HG02938 (cell line): ENCODE measurements at regions not wholly inside any gene's neighbourhood (a gene's known extent, or its start where the extent isn't known, plus 50 kb on each side); places are given as distances from the start of the nearest gene placed in this dataset.

Experiments
- ATAC-seq: cut with Tn5 transposase; IDR thresholded peaks from one replicate; pipeline ENCODE4 v1.9.1; 2021; ENCODE audit warnings: mild to moderate bottlenecking, moderate library complexity; ENCODE audit not compliant: unreplicated experiment

DNA sequence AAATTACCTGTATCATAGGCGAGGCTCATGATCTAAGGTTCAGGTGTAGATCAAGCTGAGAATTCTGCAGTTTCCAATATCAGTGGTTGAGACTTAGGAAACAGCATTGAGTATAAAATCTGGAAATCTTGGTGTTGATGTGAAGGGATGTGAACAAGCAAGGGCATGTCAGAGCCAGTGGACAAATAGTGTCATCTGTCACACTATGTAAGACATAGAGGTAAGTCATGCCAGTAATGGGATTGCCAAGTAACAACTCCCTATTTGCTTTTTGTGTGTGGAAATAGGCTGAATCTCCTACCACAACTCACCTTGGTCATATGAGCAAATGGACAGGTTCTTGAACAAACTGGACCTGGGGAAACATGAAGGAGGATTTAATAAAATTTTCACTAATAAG is 334.5 kb upstream of the EMCN start:
- no peak for ATAC-seq

DNA sequence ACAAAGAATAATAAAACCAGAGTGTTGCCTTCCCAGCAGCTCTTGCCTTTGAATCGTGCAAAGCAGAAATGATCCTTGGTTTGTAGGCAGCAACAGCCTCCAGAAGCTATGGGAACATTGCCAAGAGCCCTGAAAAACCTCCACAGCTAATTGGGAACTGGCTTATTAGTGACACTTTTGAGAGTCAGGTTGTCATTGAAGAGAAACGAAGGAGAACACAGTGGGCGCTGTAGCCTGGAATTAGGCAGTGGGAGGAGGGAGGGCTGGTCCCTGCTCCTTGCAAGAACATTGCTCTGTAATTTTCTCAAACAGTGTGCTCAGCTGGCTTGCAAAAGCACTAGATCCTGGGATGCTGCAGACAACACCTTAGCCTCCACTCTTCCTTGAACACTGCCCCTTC is 331.5 kb upstream of the EMCN start:
- ATAC-seq, result no peak

DNA sequence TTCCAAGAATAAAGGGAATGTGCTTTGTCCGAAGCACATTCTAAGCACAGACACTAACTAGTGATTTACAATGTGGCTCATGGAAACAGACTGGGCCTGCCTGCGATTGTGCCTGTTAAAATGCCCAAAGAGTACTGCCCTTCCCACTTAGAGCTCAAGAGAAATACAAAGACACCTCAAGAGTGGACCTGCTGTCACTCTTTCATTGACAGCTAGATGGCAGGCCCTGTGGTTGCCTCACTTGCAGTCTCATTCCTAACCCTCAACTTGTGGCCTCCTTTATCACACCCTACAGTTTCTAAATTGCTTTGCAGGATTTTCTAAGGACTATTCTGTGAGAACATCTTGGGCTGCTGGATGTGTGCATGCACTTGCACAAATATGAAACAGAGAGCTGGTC is 331.0 kb upstream of the EMCN start:
- ATAC-seq, result peak; percentile 80

DNA sequence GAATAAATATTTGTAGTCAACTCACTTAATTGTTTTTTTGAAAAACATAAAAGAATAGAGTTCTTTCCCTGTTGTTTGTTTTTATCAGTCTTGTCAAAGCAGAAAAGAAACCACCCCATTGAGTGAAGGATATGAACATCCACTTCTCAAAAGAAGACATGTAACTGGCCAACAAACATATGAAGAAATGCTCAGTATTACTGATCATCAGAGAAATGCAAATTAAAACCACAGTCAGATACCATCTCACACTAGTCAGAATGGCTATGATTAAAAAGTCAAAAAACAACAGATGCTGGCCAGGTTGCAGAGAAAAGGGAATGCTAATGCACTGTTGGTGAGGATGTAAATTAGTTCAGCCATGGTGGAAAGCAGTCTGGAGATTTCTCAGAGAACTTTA is 326.1 kb upstream of the EMCN start:
- ATAC-seq, result peak; percentile 61

DNA sequence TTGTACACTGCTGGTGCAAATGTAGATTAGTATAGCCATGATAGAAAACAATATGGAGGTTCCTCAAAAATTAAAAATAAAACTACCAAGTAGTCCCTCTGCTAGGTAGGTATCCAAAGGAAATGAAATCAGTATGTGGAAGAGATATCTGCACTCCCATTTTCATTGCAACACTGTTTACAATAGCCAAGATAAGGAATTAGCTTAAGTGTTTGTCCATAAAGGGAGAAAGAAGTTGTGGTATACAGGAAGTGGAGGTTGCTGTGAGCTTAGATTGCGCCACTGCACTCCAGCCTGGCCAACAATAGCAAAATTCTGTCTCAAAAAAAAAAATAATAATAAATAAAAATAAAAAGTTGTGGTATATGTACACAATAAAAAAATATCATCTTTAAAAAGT is 325.0 kb upstream of the EMCN start:
- ATAC-seq, result no peak

DNA sequence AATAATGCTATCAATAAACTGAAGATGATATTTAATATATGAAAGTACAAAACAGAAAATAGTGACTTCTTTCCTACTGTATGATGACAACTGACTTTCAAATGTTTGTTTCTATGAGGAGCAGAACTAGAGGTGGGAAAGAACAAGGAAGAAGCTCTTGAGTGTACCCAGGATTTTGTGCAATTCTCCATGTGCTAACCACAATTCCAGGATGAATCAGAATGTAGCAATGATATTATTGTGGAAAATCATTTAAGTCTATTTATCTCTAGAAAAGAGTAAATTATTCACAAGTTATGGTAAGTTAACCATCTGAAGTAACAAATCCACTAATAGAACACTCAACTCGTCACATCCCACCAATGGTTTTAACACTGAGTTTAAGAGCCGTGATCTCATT is 324.1 kb upstream of the EMCN start:
- ATAC-seq, result no peak

DNA sequence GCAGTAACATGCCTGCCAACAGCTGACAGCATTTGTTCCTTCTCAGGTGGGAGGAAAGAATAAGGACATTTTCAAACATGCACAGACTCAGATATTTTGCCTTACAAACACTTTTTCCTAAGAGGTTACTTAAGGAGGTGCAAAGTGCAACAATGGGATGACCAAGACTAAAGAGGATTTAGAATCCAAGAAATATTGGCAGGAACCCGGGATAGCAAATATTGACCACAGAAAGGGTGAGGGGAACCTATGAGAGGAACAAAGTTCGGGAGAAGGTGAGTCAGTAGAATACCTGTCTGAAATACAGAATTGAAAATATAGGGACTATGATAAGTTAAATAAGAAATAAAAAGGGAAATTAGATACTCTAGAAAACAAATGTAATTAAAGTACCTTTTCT is 321.9 kb upstream of the EMCN start:
- no peak for ATAC-seq

DNA sequence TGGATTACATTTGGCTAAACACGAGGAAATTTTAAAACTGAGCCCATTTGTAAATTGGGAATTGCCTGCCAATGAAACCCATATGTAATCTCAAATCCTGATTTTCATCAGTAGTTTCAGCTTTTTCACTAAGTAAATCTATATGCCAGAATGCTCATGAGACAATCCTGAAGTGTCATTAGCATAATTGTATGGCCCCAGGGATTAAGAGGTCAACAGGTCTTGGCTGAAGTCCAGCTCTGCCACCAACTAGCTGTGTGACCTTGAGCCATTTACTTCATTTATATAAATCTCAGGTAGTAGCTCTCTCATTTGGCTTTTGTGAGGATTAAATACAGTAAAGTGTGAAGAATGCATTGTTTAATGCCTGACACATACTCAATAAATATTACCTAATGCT is 320.5 kb upstream of the EMCN start:
- no peak for ATAC-seq

DNA sequence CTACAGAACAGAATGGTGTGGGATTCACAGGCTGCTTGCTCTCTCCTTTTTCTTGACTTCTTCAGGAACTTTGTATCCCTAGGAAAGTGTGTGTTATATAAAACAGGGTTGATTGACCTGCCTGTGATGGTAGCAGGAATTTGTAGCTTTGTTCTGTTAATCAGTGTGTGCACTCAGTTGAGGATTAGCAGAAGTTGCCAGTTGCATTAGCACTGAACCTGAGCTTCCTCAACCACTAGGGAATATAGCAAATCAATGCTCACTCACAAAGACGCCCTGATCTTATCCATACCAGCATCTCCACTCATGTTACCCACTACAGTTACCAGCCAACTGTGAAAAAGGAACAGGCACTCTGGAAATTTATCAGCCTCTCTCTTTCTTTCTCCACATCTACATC is 319.1 kb upstream of the EMCN start:
- no peak for ATAC-seq

DNA sequence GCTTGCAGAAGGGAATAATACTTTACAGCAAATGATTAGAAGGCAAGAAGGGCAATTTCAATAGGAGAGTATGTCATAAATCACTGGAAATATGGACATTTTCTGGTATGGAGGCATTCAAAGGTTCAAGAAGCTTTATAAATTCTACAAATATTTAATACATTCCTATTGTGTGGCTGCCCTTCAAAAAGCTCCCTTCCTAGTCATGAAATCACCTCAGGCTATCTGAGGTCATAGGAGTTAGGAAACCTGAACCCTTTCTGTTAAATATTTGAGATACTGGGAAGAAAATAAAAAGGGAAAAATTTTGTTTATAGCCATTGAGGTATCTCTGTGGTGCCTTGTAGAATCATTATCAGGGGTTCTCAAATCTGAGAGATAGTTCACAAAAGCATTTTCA is 316.8 kb upstream of the EMCN start:
- ATAC-seq, result no peak

DNA sequence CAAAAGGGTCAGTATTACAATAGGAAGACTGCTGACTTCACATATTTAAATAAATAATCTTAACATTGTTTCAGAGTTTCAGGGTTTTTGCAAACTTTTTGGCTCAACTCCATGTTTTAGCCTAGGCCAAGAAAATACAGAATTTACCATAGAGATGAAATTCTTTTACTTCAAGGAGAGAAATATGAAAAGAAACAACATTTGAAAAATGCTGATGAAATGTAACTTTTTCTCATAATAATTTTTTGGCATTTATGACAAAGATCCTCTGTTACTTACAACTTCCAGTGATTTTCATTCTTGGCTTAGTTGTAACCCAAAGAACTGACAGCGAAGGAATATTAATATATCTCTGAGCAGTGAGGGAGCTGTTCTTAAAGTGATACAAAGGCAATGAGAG is 316.1 kb upstream of the EMCN start:
- ATAC-seq, result no peak

DNA sequence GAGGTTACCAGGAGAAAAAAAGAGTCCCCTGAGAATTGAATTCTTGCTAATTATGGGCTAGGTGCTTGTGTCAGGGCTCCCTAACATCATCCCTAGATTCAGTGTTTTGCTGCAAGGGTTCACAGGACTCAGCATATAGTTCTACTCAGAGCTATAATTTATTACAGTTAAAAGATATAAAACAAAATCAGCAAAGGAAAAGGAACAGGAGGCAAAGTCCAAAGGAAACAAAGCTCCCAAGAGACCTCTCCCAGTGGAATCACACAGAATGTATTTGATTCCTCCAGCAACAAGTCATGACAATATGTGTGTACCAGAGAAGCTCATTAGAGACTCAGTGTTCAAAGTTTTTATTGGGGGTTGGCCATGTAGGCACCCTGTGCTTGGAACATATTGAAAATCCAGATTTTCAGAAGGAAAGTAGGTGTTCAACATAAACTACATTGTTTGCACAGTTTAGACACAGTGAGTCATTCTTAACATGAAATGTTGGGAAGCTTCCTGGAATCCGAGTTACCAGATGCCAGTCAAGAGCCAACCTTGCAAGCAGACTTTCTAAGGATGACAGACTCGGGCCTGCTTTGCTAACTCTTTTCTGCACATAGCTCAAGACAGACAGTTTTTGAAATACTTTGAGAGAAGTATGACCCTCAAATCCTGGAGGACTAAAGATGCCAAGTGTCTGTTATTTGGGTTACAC is 311.3 kb upstream of the EMCN start:
- no peak for ATAC-seq

DNA sequence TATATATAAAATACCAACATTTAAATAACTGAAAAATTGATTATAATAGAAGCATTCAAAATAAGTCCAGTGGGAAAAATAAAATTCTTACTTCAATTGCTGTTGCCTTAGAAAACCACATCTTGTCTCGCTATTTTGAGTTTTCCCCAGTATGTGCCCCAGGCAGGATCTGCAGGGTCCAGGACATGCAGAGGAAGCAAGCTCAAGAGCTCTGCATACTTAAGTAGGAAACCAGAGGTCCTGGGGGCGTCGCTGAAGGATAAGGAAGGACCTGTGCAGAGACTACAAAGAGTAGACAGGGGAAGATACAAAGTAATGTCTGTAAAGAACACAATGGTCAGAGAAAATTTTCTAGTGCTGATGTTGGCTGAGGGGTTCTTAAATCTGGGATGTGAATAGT is 310.5 kb upstream of the EMCN start:
- ATAC-seq, result no peak

DNA sequence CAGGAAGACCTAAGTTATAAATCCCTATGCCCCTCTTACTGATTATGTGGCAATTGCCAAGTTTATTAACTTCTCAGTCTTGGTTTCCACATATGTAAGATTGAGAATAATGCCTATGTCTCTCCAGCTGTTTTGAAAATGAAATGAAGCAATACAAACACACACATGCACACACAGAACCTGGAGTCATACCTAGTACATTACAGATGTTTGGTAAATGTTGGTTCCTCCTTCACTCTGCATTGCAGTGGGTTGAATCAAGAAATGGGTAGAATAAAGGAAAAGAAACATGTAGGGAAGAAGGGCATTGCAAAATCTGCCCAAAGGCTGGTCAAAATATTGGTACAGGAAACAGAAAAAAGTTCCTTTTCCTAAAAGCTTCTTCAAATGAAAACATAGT is 309.9 kb upstream of the EMCN start:
- no peak for ATAC-seq

DNA sequence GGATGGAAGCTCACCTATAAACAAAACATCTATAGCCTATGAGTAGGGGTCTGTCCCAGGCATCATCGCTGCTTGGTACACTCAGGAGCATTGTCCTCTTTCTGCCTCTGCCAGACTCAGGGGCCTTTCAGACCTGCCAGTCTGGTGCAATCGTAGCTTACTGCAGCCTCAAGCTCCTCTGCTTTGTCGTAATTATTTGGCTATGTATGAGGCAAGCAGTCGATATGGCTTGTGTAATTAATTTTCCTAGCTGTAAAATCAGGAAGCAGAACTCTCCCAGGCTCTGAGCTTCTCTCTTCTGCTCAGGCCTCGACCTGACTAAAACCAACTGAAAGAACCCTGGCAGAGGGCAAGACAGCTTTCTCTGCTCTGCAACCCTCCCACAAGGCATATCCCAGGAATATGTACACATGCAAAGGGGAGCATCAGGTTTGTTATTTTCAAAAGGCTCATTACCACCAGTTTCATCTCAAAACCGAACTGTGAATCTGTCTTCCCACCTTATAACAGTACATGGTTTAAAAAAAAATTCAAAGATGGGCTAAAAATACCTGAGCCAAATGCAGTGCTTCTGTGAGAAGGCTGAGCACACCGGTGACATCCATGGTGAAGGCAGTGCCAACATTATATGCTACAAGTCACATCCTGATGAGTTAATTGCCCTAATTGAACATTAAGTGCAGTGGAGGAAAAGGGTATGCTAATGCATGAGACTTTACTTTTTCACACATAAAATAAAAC is 309.2 kb upstream of the EMCN start:
- no peak for ATAC-seq

DNA sequence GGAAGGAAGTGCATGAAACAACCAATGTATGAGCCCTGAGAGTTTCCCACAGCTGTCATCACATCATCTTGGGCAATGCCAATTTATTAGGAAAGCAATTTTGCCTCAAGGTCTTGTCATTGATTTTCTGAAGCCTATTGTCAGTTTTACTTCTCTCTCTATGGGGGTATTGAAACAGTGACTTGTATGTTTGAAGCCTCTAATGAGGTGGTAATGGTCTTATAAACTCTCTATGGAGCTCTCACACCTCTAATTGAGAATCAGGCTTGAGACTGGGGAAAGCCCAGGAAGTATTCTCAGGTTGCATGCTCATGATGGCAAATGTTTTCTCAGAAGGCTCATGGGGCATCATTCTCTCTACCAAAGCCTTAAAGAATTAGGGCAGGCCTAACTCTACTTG is 308.2 kb upstream of the EMCN start:
- ATAC-seq, result no peak

DNA sequence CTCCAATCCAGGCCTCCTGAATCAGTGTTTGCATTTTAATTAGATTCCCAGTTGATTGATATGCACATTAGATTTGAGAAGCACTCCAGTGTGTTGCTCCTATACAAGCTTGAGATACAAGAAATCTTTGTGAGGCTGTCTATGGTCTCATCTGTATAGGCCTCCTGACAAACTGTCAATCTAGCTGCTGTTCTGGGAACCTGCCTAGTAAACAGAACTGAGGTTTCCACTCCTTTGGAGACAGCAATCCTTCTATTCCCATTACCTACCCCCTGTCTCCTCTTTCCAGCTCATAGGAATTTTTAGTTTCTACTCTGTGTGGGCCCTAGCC is 306.1 kb upstream of the EMCN start:
- peak; percentile 6 for ATAC-seq

DNA sequence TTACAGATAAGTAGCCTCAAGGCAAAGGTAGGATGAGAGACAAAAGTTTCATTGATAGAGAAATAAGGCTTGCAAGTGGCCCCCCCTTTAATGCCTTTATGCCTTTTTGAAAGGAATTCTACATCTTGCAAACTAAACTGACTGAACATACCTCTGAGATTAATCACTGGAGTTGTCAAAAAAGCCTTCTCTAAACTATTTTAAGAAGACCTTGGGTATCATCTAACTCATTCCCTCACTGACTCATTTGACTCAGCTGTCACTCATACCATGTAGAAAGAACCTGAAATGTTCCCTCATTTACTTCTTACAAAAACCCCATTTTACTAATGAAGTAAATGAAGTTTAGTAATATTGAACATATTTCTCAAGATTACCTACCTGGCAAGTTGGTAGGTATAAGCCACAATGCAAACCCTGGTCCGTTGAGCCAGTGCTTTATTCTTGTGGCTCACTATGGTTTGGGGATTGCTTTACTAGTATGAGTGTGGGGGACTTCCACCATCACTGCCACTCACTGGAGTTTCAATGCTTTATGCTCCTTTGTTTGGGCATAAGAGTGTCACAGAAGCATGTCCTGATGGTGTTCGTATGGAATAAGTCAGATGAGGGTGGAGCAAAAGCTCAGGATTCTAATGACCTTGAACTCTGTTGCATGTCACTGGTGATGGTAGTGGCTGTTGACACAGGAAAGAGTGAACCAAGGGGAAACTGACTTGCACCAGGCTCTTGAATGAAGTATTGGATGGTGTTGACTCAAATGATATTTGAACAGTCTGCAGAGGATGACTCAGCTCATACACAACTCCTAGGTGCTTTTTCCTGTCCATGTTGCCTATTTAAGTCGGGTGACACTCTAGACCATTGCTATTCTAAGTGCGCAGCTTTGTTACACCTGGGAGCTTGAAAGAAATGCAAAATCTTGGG is 305.5 kb upstream of the EMCN start:
- ATAC-seq, result peak; percentile 85

DNA sequence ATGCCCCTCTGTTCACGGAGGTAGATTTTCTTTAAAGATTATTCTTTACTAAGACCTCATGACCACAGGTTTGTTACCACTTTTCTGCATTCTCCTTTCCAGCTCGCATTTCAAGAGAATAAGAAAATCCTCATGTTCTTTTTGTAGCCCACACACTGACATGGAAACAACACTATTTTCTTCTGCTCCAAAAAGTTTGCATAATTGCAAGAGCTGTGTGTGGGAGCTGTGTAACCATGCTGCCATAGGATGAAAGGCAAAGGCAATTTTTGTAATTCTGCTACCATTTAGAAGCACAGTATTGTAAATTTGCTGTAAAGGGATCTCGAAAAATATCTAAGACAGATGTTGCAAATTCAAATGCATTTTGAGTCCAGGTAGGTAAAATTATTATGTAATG is 302.4 kb upstream of the EMCN start:
- ATAC-seq, result no peak

DNA sequence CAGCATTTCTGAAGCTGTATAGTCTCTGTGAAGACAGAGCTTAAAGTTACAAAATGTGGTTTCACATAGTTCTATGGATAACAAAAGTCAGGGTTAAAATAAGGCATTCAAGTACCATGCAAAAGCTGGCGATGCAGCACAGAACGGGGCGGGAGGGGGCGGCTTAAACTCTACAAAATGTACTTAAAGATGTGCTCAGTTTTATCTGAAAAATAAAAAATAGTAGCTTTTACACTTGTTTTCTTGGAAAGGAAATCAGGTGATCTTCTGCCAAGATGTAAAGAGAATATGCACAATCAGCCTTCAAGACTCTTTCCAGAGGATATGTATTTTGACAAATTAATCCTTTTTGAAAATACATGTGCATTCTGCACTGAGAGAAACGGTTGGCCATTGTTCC is 301.7 kb upstream of the EMCN start:
- ATAC-seq, result no peak

DNA sequence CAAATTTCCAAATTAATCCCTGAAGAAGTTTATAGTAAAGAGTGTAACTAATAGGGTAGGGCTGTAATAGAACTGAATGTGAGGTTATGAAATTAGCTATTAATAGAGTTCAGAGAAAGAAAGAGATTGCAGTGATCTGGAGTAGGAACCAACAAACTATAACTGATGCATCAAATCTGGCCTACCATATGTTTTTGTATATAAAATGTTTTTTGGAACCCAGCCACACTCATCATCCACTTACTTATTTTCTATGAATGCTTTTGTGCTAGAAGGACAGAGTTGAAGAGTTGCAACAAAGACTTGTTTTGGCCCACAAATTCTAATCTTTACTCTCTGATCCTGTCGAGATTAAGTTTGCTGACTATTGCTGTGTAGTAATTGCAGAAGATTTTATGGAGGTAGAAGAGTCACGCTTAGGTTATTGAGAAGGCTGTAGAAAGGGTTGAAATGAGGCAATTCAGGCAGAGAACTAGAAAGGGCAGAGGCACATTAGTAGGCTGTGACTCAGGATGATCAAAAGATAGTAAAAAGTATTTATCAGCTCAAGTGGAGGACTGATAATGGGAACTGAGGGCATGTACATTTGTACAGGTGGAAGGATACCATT is 298.7 kb upstream of the EMCN start:
- no peak for ATAC-seq

DNA sequence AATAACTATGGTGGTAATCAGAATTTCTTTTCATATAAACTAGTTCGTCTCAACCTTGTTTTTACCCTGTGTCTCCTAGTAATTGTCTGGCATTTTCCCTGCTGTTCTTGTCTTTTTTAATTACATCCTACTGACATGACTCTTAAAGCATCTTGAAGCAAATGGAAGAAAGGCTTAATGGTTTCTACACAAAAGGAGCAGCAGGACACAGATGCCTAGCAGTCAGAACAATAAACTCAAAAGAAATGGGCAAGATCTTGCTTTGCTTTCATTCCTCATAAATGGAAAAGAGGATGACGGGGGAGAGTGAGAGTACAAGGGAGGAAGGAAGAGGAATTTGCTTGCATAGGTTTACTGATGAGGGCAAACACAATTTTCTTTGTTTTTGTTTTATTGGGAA is 293.2 kb upstream of the EMCN start:
- ATAC-seq, result no peak
